ENCODE measurements at regions not wholly inside any gene's neighbourhood (a gene's known extent, or its start where the extent isn't known, plus 50 kb on each side); places are given as distances from the start of the nearest gene placed in this dataset.

GRCh38 chr4:31379364-31379763 is 659.2 kb downstream of the PCDH7 start:
- no peaks in the 10 kb centered on the region for H3K36me3 ChIP-seq
- H3K9me3 ChIP-seq, result no peaks in the 10 kb centered on the region
- no peak overlapping the region for H3K4me3 ChIP-seq
- intact Hi-C loops (cut with DNase I), result no loop called here
- ATAC-seq (no peak), DNase-seq (no peak)
- H3K27ac ChIP-seq, result no peak overlapping the region
- 67% methylated on average over 2 of the region's 2 CpGs for WGBS (ENCODE audit: insufficient coverage, low coverage, low lambda C conversion rate, missing lambda C conversion rate)
- H3K4me1 ChIP-seq, result no peaks in the 10 kb centered on the region
- TF ChIP-seq CTCF (IDR thresholded peaks at IDR 0.05) (no peak), POLR2A (IDR thresholded peaks at IDR 0.05) (no peak)
- no peaks in the 10 kb centered on the region for H3K27me3 ChIP-seq

- Histone ChIP-seq H3K27me3 (no peaks in the 10 kb centered on the region), H3K36me3 (no peaks in the 10 kb centered on the region), H3K9me3 (no peaks in the 10 kb centered on the region), H3K27ac (no peak overlapping the region), H3K4me1 (no peaks in the 10 kb centered on the region), H3K4me3 (no peak overlapping the region)
- 50% methylated on average over 2 of the region's 2 CpGs for WGBS (ENCODE audit: insufficient coverage, low coverage, low lambda C conversion rate, missing lambda C conversion rate)
- intact Hi-C loops (cut with DNase I), result no loop called here
- no peak for TF ChIP-seq CTCF (IDR thresholded peaks at IDR 0.05)
- no peak for TF ChIP-seq POLR2A (IDR thresholded peaks at IDR 0.05)
- no peak for ATAC-seq
- DNase-seq, result no peak
These were observed 663.6 kb downstream of the PCDH7 start for GRCh38 chr4:31383767-31384166.

GRCh38 chr4:31390849-31391248 is 670.7 kb downstream of the PCDH7 start:
- TF ChIP-seq CTCF (IDR thresholded peaks at IDR 0.05), result no peak
- Histone ChIP-seq H3K27me3 (no peaks in the 10 kb centered on the region), H3K9me3 (no peaks in the 10 kb centered on the region), H3K4me3 (no peak overlapping the region), H3K4me1 (no peaks in the 10 kb centered on the region), H3K36me3 (no peaks in the 10 kb centered on the region), H3K27ac (no peak overlapping the region)
- ATAC-seq (no peak), DNase-seq (no peak)
- intact Hi-C loops (cut with DNase I), result no loop called here

- Histone ChIP-seq H3K36me3 (no peaks in the 10 kb centered on the region), H3K27me3 (no peaks in the 10 kb centered on the region), H3K4me1 (no peaks in the 10 kb centered on the region), H3K4me3 (no peak overlapping the region), H3K9me3 (no peaks in the 10 kb centered on the region), H3K27ac (no peak overlapping the region)
- DNase-seq (no peak), ATAC-seq (no peak)
- intact Hi-C loops (cut with DNase I), result no loop called here
- TF ChIP-seq CTCF (IDR thresholded peaks at IDR 0.05) (no peak), POLR2A (IDR thresholded peaks at IDR 0.05) (no peak)
These were observed 671.8 kb downstream of the PCDH7 start for GRCh38 chr4:31391976-31392375.

GRCh38 chr4:31392923-31393322 is 672.8 kb downstream of the PCDH7 start:
- no peaks in the 10 kb centered on the region for H3K9me3 ChIP-seq
- DNase-seq (no peak), ATAC-seq (no peak)
- no peak for TF ChIP-seq CTCF (IDR thresholded peaks at IDR 0.05)
- intact Hi-C loops (cut with DNase I), result no loop called here
- H3K4me1 ChIP-seq, result no peaks in the 10 kb centered on the region
- no peaks in the 10 kb centered on the region for H3K36me3 ChIP-seq
- 32% methylated on average over 2 of the region's 2 CpGs for WGBS (ENCODE audit: insufficient coverage, low coverage, low lambda C conversion rate, missing lambda C conversion rate)
- no peak overlapping the region for H3K4me3 ChIP-seq
- H3K27me3 ChIP-seq, result no peaks in the 10 kb centered on the region
- H3K27ac ChIP-seq, result no peak overlapping the region

Measured in right lobe of liver (tissue), 6 donors.